HEK293 (cell line): ENCODE measurements at regions not wholly inside any gene's neighbourhood (a gene's known extent, or its start where the extent isn't known, plus 50 kb on each side); places are given as distances from the start of the nearest gene placed in this dataset.

Experiments
- HOXC10 ChIP-seq: sonication (generic); formaldehyde crosslinking; IDR thresholded peaks from 2 replicates; pipeline ENCODE4 v1.8.1; 2023; ENCODE audit warnings: mild to moderate bottlenecking, missing genetic modification reagents
- IKZF3 ChIP-seq: fragments of 450-650 bp; IDR thresholded peaks from 2 replicates; pipeline ENCODE4 v1.5.0; 2018; ENCODE audit warnings: missing biosample characterization, mild to moderate bottlenecking, missing genetic modification characterization, moderate library complexity
- KLF1 ChIP-seq: fragments of 450-650 bp; formaldehyde crosslinking; IDR thresholded peaks from 2 replicates; pipeline ENCODE4 v1.5.1; 2016; ENCODE audit warnings: missing biosample characterization, missing genetic modification characterization
- PATZ1 ChIP-seq: fragments of 450-650 bp; formaldehyde crosslinking; IDR thresholded peaks from 2 replicates; pipeline ENCODE4 v1.5.1; 2016; ENCODE audit warnings: missing biosample characterization, missing genetic modification characterization
- SCRT2 ChIP-seq: fragments of 450-650 bp; formaldehyde crosslinking; IDR thresholded peaks from 2 replicates; pipeline ENCODE4 v1.5.1; 2016; ENCODE audit warnings: missing biosample characterization, missing genetic modification characterization
- SETDB1 ChIP-seq: IDR thresholded peaks from one replicate; pipeline ENCODE4 v1.6.1; 2017; ENCODE audit warnings: mild to moderate bottlenecking, low read length, moderate library complexity, mixed read lengths; ENCODE audit not compliant: insufficient read length
- ZBTB10 ChIP-seq: fragments of 450-650 bp; formaldehyde crosslinking; IDR thresholded peaks from 2 replicates; pipeline ENCODE4 v1.5.1; 2016; ENCODE audit warnings: missing biosample characterization, missing genetic modification characterization
- ZBTB6 ChIP-seq: fragments of 450-650 bp; formaldehyde crosslinking; IDR thresholded peaks from 2 replicates; pipeline ENCODE4 v1.5.1; 2017; ENCODE audit warnings: missing biosample characterization, missing genetic modification characterization
- ZFHX2 ChIP-seq: fragments of 450-650 bp; formaldehyde crosslinking; conservative IDR thresholded peaks from 2 replicates; pipeline ENCODE4 v1.5.1; 2016; ENCODE audit warnings: missing biosample characterization, missing genetic modification characterization
- ZIC2 ChIP-seq: fragments of 450-650 bp; formaldehyde crosslinking; IDR thresholded peaks from 2 replicates; pipeline ENCODE4 v1.5.1; 2016; ENCODE audit warnings: missing biosample characterization, missing genetic modification characterization
- ZNF112 ChIP-seq: fragments of 450-650 bp; formaldehyde crosslinking; IDR thresholded peaks from 2 replicates; pipeline ENCODE4 v1.5.0; 2017; ENCODE audit warnings: missing biosample characterization, missing genetic modification characterization
- ZNF121 ChIP-seq: fragments of 450-650 bp; formaldehyde crosslinking; IDR thresholded peaks from 2 replicates; pipeline ENCODE4 v1.5.1; 2016; ENCODE audit warnings: missing biosample characterization, missing genetic modification characterization
- ZNF148 ChIP-seq: fragments of 450-650 bp; formaldehyde crosslinking; IDR thresholded peaks from 2 replicates; pipeline ENCODE4 v1.5.0; 2017; ENCODE audit warnings: missing biosample characterization, missing genetic modification characterization, borderline replicate concordance
- ZNF155 ChIP-seq: fragments of 450-650 bp; formaldehyde crosslinking; IDR thresholded peaks from 2 replicates; pipeline ENCODE4 v1.5.1; 2016; ENCODE audit warnings: missing biosample characterization, missing genetic modification characterization
- ZNF175 ChIP-seq: fragments of 450-650 bp; formaldehyde crosslinking; IDR thresholded peaks from 2 replicates; pipeline ENCODE4 v1.5.1; 2016; ENCODE audit warnings: missing biosample characterization, missing genetic modification characterization
- ZNF23 ChIP-seq: fragments of 450-650 bp; formaldehyde crosslinking; IDR thresholded peaks from 2 replicates; pipeline ENCODE4 v1.5.1; 2016; ENCODE audit warnings: missing biosample characterization, missing genetic modification characterization, borderline replicate concordance
- ZNF248 ChIP-seq: fragments of 450-650 bp; formaldehyde crosslinking; IDR thresholded peaks from 2 replicates; pipeline ENCODE4 v1.5.1; 2017; ENCODE audit warnings: missing biosample characterization, missing genetic modification characterization
- ZNF274 ChIP-seq, 2 experiments: fragments of 200-500 bp in 1 of 2; fragments of 450-650 bp in 1 of 2; sonication (Bioruptor generic) in 1 of 2; formaldehyde crosslinking in 1 of 2; IDR thresholded peaks; 2 replicates each; pipeline versions ENCODE4 v1.5.1 to v1.6.1; 2014 to 2016; ENCODE audit warnings: borderline replicate concordance in 1 of 2, inconsistent platforms in 1 of 2, low read length in 1 of 2, missing biosample characterization in 1 of 2, missing genetic modification characterization in 1 of 2
- ZNF280D ChIP-seq: fragments of 450-650 bp; formaldehyde crosslinking; IDR thresholded peaks from 2 replicates; pipeline ENCODE4 v1.5.1; 2016; ENCODE audit warnings: missing biosample characterization, missing genetic modification characterization
- ZNF311 ChIP-seq: fragments of 450-650 bp; formaldehyde crosslinking; IDR thresholded peaks from 2 replicates; pipeline ENCODE4 v1.5.1; 2017; ENCODE audit warnings: missing biosample characterization, missing genetic modification characterization, borderline replicate concordance
- ZNF394 ChIP-seq: fragments of 450-650 bp; formaldehyde crosslinking; IDR thresholded peaks from 2 replicates; pipeline ENCODE4 v1.5.1; 2016; ENCODE audit warnings: missing biosample characterization, missing genetic modification characterization, mild to moderate bottlenecking, moderate library complexity, borderline replicate concordance
- ZNF426 ChIP-seq: fragments of 450-650 bp; formaldehyde crosslinking; IDR thresholded peaks from 2 replicates; pipeline ENCODE4 v1.5.1; 2017; ENCODE audit warnings: missing biosample characterization, missing genetic modification characterization, mild to moderate bottlenecking, inconsistent platforms, moderate library complexity
- ZNF560 ChIP-seq: fragments of 450-650 bp; formaldehyde crosslinking; IDR thresholded peaks from 2 replicates; pipeline ENCODE4 v1.5.1; 2017; ENCODE audit warnings: missing biosample characterization, missing genetic modification characterization, borderline replicate concordance
- ZNF654 ChIP-seq: fragments of 450-650 bp; formaldehyde crosslinking; IDR thresholded peaks from 2 replicates; pipeline ENCODE4 v1.5.1; 2016; ENCODE audit warnings: low read depth, missing biosample characterization, missing genetic modification characterization
- ZNF660 ChIP-seq: fragments of 450-650 bp; IDR thresholded peaks from 2 replicates; pipeline ENCODE4 v1.5.1; 2018; ENCODE audit warnings: missing biosample characterization, mild to moderate bottlenecking, missing genetic modification characterization
- ZSCAN30 ChIP-seq: fragments of 450-650 bp; IDR thresholded peaks from 2 replicates; pipeline ENCODE4 v1.5.1; 2018; ENCODE audit warnings: missing biosample characterization, mild to moderate bottlenecking, missing genetic modification characterization, moderate library complexity
- ZXDB ChIP-seq: fragments of 450-650 bp; formaldehyde crosslinking; IDR thresholded peaks from 2 replicates; pipeline ENCODE4 v1.5.1; 2016; ENCODE audit warnings: missing biosample characterization, missing genetic modification characterization

GRCh38 chr9:124087226-124087625 is 75.7 kb downstream of the LHX2 start (continued):
- TF ChIP-seq ZNF660 (tag by site-specific recombination) (no peak), ZNF121 (no peak), ZIC2 (no peak), ZNF560 (no peak), IKZF3 (tag by site-specific recombination) (no peak), ZNF148 (no peak), ZNF311 (tag by site-specific recombination) (no peak), ZBTB6 (tag by site-specific recombination) (no peak), ZBTB10 (tag by site-specific recombination) (no peak), ZNF426 (tag by site-specific recombination) (peak; percentile 44), ZNF654 (tag by site-specific recombination) (0 out of 2 replicates have a peak, but pooled peaks have one; percentile 5), ZSCAN30 (tag by site-specific recombination) (no peak), HOXC10 (no peak), ZNF248 (tag by site-specific recombination) (no peak), ZNF175 (tag by site-specific recombination) (no peak), ZNF274 (IDR thresholded peaks at IDR 0.05; ENCODE audit: low read length) (no peak), ZNF274 (tag by site-specific recombination; IDR thresholded peaks at IDR 0.05; ENCODE audit: borderline replicate concordance) (no peak), PATZ1 (tag by site-specific recombination) (no peak), ZNF280D (tag by site-specific recombination) (no peak), KLF1 (tag by site-specific recombination) (no peak), SETDB1 (no peak), ZNF155 (tag by site-specific recombination) (no peak), SCRT2 (tag by site-specific recombination) (no peak), ZNF23 (tag by site-specific recombination) (no peak), ZNF394 (peak; percentile 75; the same call in 1 of the 2 replicates), ZXDB (tag by site-specific recombination) (0 out of 2 replicates have a peak, but pooled peaks have one; percentile 24), ZNF112 (tag by site-specific recombination) (no peak), ZFHX2 (tag by site-specific recombination) (no peak)
